Activated CD4-positive, alpha-beta T cell treated with anti-CD3 and anti-CD28 coated beads, Interleukin-2, amount 10 ng/mL, durations not matched to agents 7 days and 5 days (primary cell): ENCODE measurements at regions not wholly inside any gene's neighbourhood (a gene's known extent, or its start where the extent isn't known, plus 50 kb on each side); places are given as distances from the start of the nearest gene placed in this dataset.

Experiments
- CTCF ChIA-PET: fragments of 350-600 bp; sonication (Branson Sonifier 250); formaldehyde crosslinking; loops from one replicate; lab custom pipeline; 2021; ENCODE audit warnings: antibody characterized with exemption; lab: Charles Lee
- POLR2A ChIA-PET: fragments of 350-600 bp; sonication (Branson Sonifier 250); formaldehyde crosslinking; loops from one replicate; lab custom pipeline; 2021; ENCODE audit warnings: antibody characterized with exemption; lab: Charles Lee
- DNase-seq: peaks from one replicate; pipeline ENCODE4 v3.0.0-alpha.2; 2020
- H3K27ac Mint-ChIP-seq: one replicate; pipeline ENCODE4 v1.8.0; 2021; ENCODE audit warnings: mild to moderate bottlenecking, moderate library complexity, mixed read lengths
- H3K27me3 Mint-ChIP-seq: one replicate; pipeline ENCODE4 v1.8.0; 2021; ENCODE audit warnings: mixed read lengths
- H3K36me3 Mint-ChIP-seq: one replicate; pipeline ENCODE4 v1.8.0; 2021; ENCODE audit warnings: low read depth, mixed read lengths
- H3K4me1 Mint-ChIP-seq: one replicate; pipeline ENCODE4 v1.8.0; 2021; ENCODE audit warnings: mixed read lengths
- H3K4me3 Mint-ChIP-seq: one replicate; pipeline ENCODE4 v1.8.0; 2021; ENCODE audit warnings: mild to moderate bottlenecking, moderate library complexity, mixed read lengths
- H3K9me3 Mint-ChIP-seq: one replicate; pipeline ENCODE4 v1.8.0; 2021; ENCODE audit warnings: mixed read lengths

- peaks cover 2% of the 10 kb centered on the region for H3K27me3 Mint-ChIP-seq
- no peaks in the 10 kb centered on the region for H3K9me3 Mint-ChIP-seq
- H3K4me1 Mint-ChIP-seq, result no peaks in the 10 kb centered on the region
- H3K36me3 Mint-ChIP-seq, result no peaks in the 10 kb centered on the region
- no peak overlapping the region for H3K4me3 Mint-ChIP-seq
- CTCF ChIA-PET, result no interaction called here
- POLR2A ChIA-PET, result no interaction called here
- no peak for DNase-seq
- no peak overlapping the region for H3K27ac Mint-ChIP-seq
Measured at GRCh38 chr2:239689410-239689809, 288.6 kb upstream of the HDAC4 start.

- no peaks in the 10 kb centered on the region for H3K9me3 Mint-ChIP-seq
- POLR2A ChIA-PET, result no interaction called here
- H3K27ac Mint-ChIP-seq, result no peak overlapping the region
- CTCF ChIA-PET, result no interaction called here
- no peak for DNase-seq
- no peaks in the 10 kb centered on the region for H3K36me3 Mint-ChIP-seq
- no peak overlapping the region for H3K4me3 Mint-ChIP-seq
- peaks cover 8% of the 10 kb centered on the region for H3K27me3 Mint-ChIP-seq
- no peaks in the 10 kb centered on the region for H3K4me1 Mint-ChIP-seq
Measured at GRCh38 chr2:239688840-239689239, 288.0 kb upstream of the HDAC4 start.

GRCh38 chr2:239688122-239688681, 287.4 kb upstream of the HDAC4 start:
- Mint-ChIP-seq H3K27ac (no peak overlapping the region), H3K36me3 (no peaks in the 10 kb centered on the region), H3K9me3 (no peaks in the 10 kb centered on the region), H3K4me1 (no peaks in the 10 kb centered on the region), H3K27me3 (peaks cover 10% of the 10 kb centered on the region), H3K4me3 (no peak overlapping the region)
- ChIA-PET POLR2A (no interaction called here), CTCF (no interaction called here)
- no peak for DNase-seq

GRCh38 chr2:239687441-239687840, 286.6 kb upstream of the HDAC4 start:
- H3K9me3 Mint-ChIP-seq, result no peaks in the 10 kb centered on the region
- DNase-seq, result no peak

GRCh38 chr2:239685965-239686364, 285.1 kb upstream of the HDAC4 start:
- H3K27me3 Mint-ChIP-seq, result peaks cover 24% of the 10 kb centered on the region
- ChIA-PET POLR2A (no interaction called here), CTCF (no interaction called here)
- no peaks in the 10 kb centered on the region for H3K36me3 Mint-ChIP-seq
- DNase-seq, result no peak
- H3K4me1 Mint-ChIP-seq, result no peaks in the 10 kb centered on the region
- no peaks in the 10 kb centered on the region for H3K9me3 Mint-ChIP-seq
- H3K4me3 Mint-ChIP-seq, result no peak overlapping the region
- H3K27ac Mint-ChIP-seq, result no peak overlapping the region

More at GRCh38 chr2:239687441-239687840, 286.6 kb upstream of the HDAC4 start:
- Mint-ChIP-seq H3K4me3 (no peak overlapping the region), H3K27ac (no peak overlapping the region), H3K36me3 (no peaks in the 10 kb centered on the region), H3K27me3 (peaks cover 14% of the 10 kb centered on the region), H3K4me1 (no peaks in the 10 kb centered on the region)
- ChIA-PET POLR2A (no interaction called here), CTCF (no interaction called here)

GRCh38 chr2:239685556-239685955, 284.7 kb upstream of the HDAC4 start:
- Mint-ChIP-seq H3K4me3 (no peak overlapping the region), H3K4me1 (no peaks in the 10 kb centered on the region), H3K27ac (no peak overlapping the region), H3K9me3 (no peaks in the 10 kb centered on the region), H3K36me3 (no peaks in the 10 kb centered on the region), H3K27me3 (peaks cover 26% of the 10 kb centered on the region)
- CTCF ChIA-PET, result no interaction called here
- no peak for DNase-seq
- POLR2A ChIA-PET, result no interaction called here

GRCh38 chr2:239684996-239685395, 284.2 kb upstream of the HDAC4 start:
- Mint-ChIP-seq H3K27me3 (peaks cover 28% of the 10 kb centered on the region), H3K4me3 (no peak overlapping the region), H3K36me3 (no peaks in the 10 kb centered on the region), H3K27ac (no peak overlapping the region), H3K9me3 (no peaks in the 10 kb centered on the region), H3K4me1 (no peaks in the 10 kb centered on the region)
- no peak for DNase-seq
- ChIA-PET CTCF (interaction anchor here (0.8 to 1.2 kb wide), 2 partner anchors 11 to 298 kb away, joined by 3 read pairs; no protein-coding TSS in a partner anchor), POLR2A (no interaction called here)

- H3K9me3 Mint-ChIP-seq, result no peaks in the 10 kb centered on the region
- H3K4me1 Mint-ChIP-seq, result no peaks in the 10 kb centered on the region
- H3K4me3 Mint-ChIP-seq, result no peak overlapping the region
- POLR2A ChIA-PET, result no interaction called here
- no peak overlapping the region for H3K27ac Mint-ChIP-seq
- no peak for DNase-seq
- H3K27me3 Mint-ChIP-seq, result peaks cover 29% of the 10 kb centered on the region
- H3K36me3 Mint-ChIP-seq, result no peaks in the 10 kb centered on the region
- CTCF ChIA-PET, result interaction anchor here (0.8 to 1.2 kb wide), 3 partner anchors 10 to 299 kb away, joined by 3 to 4 read pairs (median 3); no protein-coding TSS in a partner anchor
Measured at GRCh38 chr2:239684271-239684810, 283.5 kb upstream of the HDAC4 start.

GRCh38 chr2:239682518-239682917, 281.7 kb upstream of the HDAC4 start:
- no peaks in the 10 kb centered on the region for H3K36me3 Mint-ChIP-seq
- no peak for DNase-seq
- no peak overlapping the region for H3K4me3 Mint-ChIP-seq
- POLR2A ChIA-PET, result no interaction called here
- no peaks in the 10 kb centered on the region for H3K9me3 Mint-ChIP-seq
- CTCF ChIA-PET, result no interaction called here
- H3K4me1 Mint-ChIP-seq, result no peaks in the 10 kb centered on the region
- H3K27me3 Mint-ChIP-seq, result peaks cover 29% of the 10 kb centered on the region
- H3K27ac Mint-ChIP-seq, result peak overlapping the region; percentile 47

GRCh38 chr2:239679755-239680154, 278.9 kb upstream of the HDAC4 start:
- no peak overlapping the region for H3K4me3 Mint-ChIP-seq
- CTCF ChIA-PET, result no interaction called here
- no peaks in the 10 kb centered on the region for H3K36me3 Mint-ChIP-seq
- POLR2A ChIA-PET, result no interaction called here
- H3K27ac Mint-ChIP-seq, result no peak overlapping the region
- H3K27me3 Mint-ChIP-seq, result peaks cover 29% of the 10 kb centered on the region
- H3K9me3 Mint-ChIP-seq, result no peaks in the 10 kb centered on the region
- no peaks in the 10 kb centered on the region for H3K4me1 Mint-ChIP-seq
- DNase-seq, result no peak

- POLR2A ChIA-PET, result no interaction called here
- DNase-seq, result no peak
Measured at GRCh38 chr2:239678666-239679296, 278.0 kb upstream of the HDAC4 start.

GRCh38 chr2:239678186-239678490, 277.3 kb upstream of the HDAC4 start:
- Mint-ChIP-seq H3K4me3 (no peak overlapping the region), H3K4me1 (no peaks in the 10 kb centered on the region), H3K27ac (no peak overlapping the region), H3K36me3 (no peaks in the 10 kb centered on the region), H3K27me3 (peaks cover 20% of the 10 kb centered on the region), H3K9me3 (no peaks in the 10 kb centered on the region)
- no peak for DNase-seq
- ChIA-PET CTCF (no interaction called here), POLR2A (no interaction called here)

More at GRCh38 chr2:239678666-239679296, 278.0 kb upstream of the HDAC4 start:
- Mint-ChIP-seq H3K27me3 (peaks cover 21% of the 10 kb centered on the region), H3K4me3 (no peak overlapping the region), H3K9me3 (no peaks in the 10 kb centered on the region), H3K4me1 (no peaks in the 10 kb centered on the region), H3K27ac (no peak overlapping the region), H3K36me3 (no peaks in the 10 kb centered on the region)
- CTCF ChIA-PET, result no interaction called here

GRCh38 chr2:239677453-239678185, 276.8 kb upstream of the HDAC4 start:
- ChIA-PET CTCF (no interaction called here), POLR2A (no interaction called here)
- no peak overlapping the region for H3K27ac Mint-ChIP-seq

More at GRCh38 chr2:239677453-239678185, 276.8 kb upstream of the HDAC4 start:
- no peak overlapping the region for H3K4me3 Mint-ChIP-seq
- no peaks in the 10 kb centered on the region for H3K4me1 Mint-ChIP-seq
- no peaks in the 10 kb centered on the region for H3K9me3 Mint-ChIP-seq
- DNase-seq, result no peak
- H3K27me3 Mint-ChIP-seq, result peaks cover 18% of the 10 kb centered on the region
- H3K36me3 Mint-ChIP-seq, result no peaks in the 10 kb centered on the region
